Upper lobe of right lung (tissue), 1 donor: ENCODE measurements at regions not wholly inside any gene's neighbourhood (a gene's known extent, or its start where the extent isn't known, plus 50 kb on each side); places are given as distances from the start of the nearest gene placed in this dataset.
A peak's percentile ranks its signal among the peaks of the same experiment; 100 is the strongest.

ENCODE experiments used
- ATAC-seq: fragments of 200-7000 bp; cut with Tn5 transposase; one replicate; pipeline ENCODE4 v1.9.1; 2020; ENCODE audit warnings: mild to moderate bottlenecking, moderate library complexity
- DNase-seq: peaks from one replicate; pipeline ENCODE4 v3.0.0-alpha.2; 2020
- H3K27ac ChIP-seq: fragments of 200-600 bp; one replicate; pipeline ENCODE4 v1.8.0; 2022
- H3K27me3 ChIP-seq: fragments of 200-600 bp; one replicate; pipeline ENCODE4 v1.8.0; 2022; ENCODE audit warnings: mild to moderate bottlenecking
- H3K36me3 ChIP-seq: fragments of 200-600 bp; one replicate; pipeline ENCODE4 v1.8.0; 2022
- H3K4me1 ChIP-seq: fragments of 200-600 bp; one replicate; pipeline ENCODE4 v1.8.0; 2022
- H3K4me3 ChIP-seq: fragments of 200-600 bp; one replicate; pipeline ENCODE4 v1.8.0; 2022; ENCODE audit warnings: mild to moderate bottlenecking
- H3K9me3 ChIP-seq: fragments of 200-600 bp; one replicate; pipeline ENCODE4 v1.8.0; 2022
- intact Hi-C: fragments of 100-400 bp; cut with DNase I; formaldehyde crosslinking; loops from one replicate; pipeline ENCODE4 v1.11.0; 2022
- TF ChIP-seq, protein P1 (sequence below): fragments of 200-600 bp; IDR thresholded peaks from one replicate; pipeline ENCODE4 v1.8.0; 2022; ENCODE audit warnings: antibody characterized with exemption
- donor health status: DM: no; HTN: yes; CAD: no; lungs with severe emphysema.

DNA sequence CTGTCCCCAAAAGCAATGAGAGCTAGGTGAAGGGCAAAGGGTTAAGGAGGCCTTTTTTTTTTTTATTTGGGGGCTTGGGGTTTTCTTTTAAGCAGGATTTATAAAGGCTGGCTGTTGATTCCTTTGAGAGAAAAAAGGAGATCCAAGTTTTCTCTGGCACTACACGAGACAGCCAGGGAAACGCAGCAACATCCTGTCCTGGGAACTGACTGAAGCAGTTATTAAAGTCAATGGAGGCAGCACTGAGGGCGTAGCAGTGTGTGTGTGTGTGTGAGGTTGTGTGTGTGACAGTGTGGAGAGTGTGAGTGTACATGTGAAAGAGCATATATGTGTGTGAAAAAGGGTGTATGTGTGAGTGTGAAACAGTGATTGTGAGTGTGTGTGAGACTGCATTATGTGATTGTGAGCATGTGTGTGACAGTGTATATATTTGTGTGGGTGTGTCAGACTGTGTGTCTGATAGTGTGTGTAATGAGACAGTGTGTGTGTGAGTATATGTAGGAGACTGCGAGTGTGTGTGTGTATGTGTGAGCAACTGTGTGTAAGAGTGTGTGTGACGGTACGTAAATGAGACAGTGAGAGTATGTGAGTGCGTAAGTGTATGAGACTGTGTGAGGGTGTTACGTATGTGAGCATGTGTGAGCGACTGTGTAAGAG lies 65.9 kb upstream of the TIAM1 start:
- H3K9me3 ChIP-seq, result no peaks in the 10 kb centered on the region
- intact Hi-C loops, result no loop called here
- H3K4me3 ChIP-seq, result no peak overlapping the region
- ATAC-seq, result peak; percentile 23
- no peak for DNase-seq
- TF ChIP-seq, protein P1, sequence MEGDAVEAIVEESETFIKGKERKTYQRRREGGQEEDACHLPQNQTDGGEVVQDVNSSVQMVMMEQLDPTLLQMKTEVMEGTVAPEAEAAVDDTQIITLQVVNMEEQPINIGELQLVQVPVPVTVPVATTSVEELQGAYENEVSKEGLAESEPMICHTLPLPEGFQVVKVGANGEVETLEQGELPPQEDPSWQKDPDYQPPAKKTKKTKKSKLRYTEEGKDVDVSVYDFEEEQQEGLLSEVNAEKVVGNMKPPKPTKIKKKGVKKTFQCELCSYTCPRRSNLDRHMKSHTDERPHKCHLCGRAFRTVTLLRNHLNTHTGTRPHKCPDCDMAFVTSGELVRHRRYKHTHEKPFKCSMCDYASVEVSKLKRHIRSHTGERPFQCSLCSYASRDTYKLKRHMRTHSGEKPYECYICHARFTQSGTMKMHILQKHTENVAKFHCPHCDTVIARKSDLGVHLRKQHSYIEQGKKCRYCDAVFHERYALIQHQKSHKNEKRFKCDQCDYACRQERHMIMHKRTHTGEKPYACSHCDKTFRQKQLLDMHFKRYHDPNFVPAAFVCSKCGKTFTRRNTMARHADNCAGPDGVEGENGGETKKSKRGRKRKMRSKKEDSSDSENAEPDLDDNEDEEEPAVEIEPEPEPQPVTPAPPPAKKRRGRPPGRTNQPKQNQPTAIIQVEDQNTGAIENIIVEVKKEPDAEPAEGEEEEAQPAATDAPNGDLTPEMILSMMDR, result no peak
- no peak overlapping the region for H3K27ac ChIP-seq
- H3K4me1 ChIP-seq, result no peaks in the 10 kb centered on the region
- H3K36me3 ChIP-seq, result no peaks in the 10 kb centered on the region
- no peaks in the 10 kb centered on the region for H3K27me3 ChIP-seq

DNA sequence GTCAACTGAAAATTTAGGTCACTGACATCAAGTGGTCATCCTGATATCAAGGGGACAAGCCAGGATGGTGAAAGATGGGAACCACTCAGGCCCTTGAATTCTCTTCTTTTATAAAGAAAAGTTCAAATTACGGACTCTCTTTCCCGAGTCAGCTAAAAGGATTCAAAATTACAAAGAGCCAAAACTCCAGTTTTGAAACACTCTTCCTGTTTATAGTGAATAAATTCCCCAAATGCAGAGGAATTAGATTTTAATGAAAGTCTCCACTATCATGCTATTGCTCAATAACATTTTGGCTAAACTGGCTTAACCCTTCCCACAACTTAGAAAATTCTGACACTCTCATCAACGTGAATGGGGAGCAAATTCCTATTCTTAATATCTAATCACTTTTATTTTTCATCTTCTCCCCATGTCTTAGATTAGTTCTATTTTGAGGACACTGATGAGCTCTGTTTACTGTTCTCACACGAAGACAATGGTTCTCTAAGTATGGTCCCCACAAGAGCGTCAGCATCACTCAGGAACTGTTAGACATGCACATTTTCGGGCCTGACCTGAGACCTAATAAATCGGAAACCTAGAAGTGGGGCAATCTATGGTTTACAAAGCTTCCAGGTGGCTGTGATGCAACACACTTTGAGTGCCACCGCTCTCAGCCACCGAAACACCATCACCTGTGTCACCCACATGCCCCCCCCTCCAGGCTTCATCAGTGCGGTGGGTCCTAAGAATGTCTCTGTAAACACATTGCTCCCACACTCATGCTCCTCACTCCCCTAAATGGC lies 64.4 kb upstream of the TIAM1 start:
- intact Hi-C loops, result no loop called here
- H3K27ac ChIP-seq, result no peak overlapping the region
- no peaks in the 10 kb centered on the region for H3K9me3 ChIP-seq
- TF ChIP-seq, protein P1, result no peak
- H3K4me1 ChIP-seq, result no peaks in the 10 kb centered on the region
- no peaks in the 10 kb centered on the region for H3K27me3 ChIP-seq
- no peak overlapping the region for H3K4me3 ChIP-seq
- DNase-seq (no peak), ATAC-seq (no peak)
- H3K36me3 ChIP-seq, result no peaks in the 10 kb centered on the region

DNA sequence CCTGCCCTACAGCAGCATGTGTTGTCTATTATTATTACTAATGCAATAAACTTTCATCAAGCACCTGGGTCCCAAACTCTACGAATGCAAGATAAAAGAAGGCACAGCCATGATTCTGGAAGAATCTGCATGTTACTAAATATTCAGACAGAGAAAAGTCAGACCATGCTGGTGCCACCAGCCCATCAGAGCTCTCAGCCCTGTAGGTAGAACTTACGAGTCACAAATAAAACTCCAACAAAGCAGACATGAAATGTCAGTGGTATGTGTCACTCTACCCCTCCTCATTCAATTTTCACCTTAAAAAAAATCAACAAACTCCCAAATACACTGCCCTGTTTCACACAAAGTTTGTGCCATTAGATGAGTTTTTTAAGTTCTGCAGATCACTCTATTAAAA lies 62.4 kb upstream of the TIAM1 start:
- TF ChIP-seq, protein P1, result no peak
- no peaks in the 10 kb centered on the region for H3K36me3 ChIP-seq
- intact Hi-C loops, result no loop called here
- no peak for ATAC-seq
- no peak overlapping the region for H3K4me3 ChIP-seq
- H3K4me1 ChIP-seq, result no peaks in the 10 kb centered on the region
- no peaks in the 10 kb centered on the region for H3K27me3 ChIP-seq
- no peak for DNase-seq
- no peak overlapping the region for H3K27ac ChIP-seq
- no peaks in the 10 kb centered on the region for H3K9me3 ChIP-seq

DNA sequence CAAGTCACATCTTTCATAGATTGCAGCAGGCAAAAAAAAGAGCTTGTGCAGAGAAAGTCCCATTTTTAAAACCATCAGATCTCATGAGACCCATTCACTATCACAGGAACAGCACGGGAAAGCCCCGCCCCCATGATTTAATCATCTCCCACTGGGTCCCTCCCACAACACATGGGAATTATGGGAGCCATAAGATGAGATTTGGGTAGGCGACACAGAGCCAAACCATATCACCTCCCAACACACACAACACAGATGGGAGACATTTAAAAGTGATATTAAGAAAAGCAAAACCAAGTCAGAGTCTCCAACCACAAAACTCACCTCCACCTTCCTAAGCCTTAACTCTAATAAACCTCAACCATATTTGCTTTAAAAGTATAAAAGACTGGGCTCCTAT lies 61.5 kb upstream of the TIAM1 start:
- H3K27ac ChIP-seq, result no peak overlapping the region
- DNase-seq, result no peak
- no peaks in the 10 kb centered on the region for H3K27me3 ChIP-seq
- intact Hi-C loops, result no loop called here
- H3K36me3 ChIP-seq, result no peaks in the 10 kb centered on the region
- H3K4me1 ChIP-seq, result no peaks in the 10 kb centered on the region
- no peak for ATAC-seq
- no peak overlapping the region for H3K4me3 ChIP-seq
- no peaks in the 10 kb centered on the region for H3K9me3 ChIP-seq
- TF ChIP-seq, protein P1, result no peak

DNA sequence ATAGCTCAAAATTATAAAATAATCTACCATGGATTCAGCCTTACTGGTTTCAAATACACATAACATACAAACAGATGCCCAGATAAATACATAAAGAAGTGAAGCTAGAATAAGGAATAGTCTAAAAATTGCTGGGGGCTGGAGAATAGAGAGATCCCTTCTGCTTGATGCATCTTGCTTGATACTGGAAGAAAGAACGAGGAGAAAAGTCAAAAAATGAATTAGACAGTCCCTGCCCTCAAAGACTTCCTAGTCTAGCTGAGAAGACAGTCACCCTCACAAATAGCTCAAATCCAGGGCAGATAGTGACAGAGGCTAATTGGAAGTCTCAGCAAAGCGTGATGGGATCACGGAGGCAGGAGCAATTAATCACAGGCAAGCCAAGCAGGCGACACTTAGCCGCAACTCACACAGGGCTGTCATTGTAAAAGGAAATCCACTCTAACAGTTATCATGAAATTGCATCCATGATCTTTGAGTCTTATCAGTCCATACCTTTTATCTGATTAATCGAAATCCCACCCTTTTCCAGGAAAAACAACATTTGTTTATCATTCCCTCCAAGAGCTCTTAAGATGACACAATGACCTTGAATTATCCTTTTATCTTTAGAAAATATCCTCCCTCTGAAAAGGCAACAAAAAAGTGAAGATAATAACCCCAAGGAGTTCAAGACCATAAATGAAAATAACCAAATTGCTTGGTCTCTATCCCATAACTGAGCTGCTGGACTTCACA lies 59.7 kb upstream of the TIAM1 start:
- Histone ChIP-seq H3K27ac (no peak overlapping the region), H3K4me3 (no peak overlapping the region), H3K4me1 (no peaks in the 10 kb centered on the region), H3K36me3 (no peaks in the 10 kb centered on the region), H3K27me3 (no peaks in the 10 kb centered on the region), H3K9me3 (no peaks in the 10 kb centered on the region)
- ATAC-seq (no peak), DNase-seq (no peak)
- intact Hi-C loops, result no loop called here
- TF ChIP-seq, protein P1, result no peak
